ENCODE measurements at regions not wholly inside any gene's neighbourhood (a gene's known extent, or its start where the extent isn't known, plus 50 kb on each side); places are given as distances from the start of the nearest gene placed in this dataset.

GRCh38 chr13:32859707-32860292, 156.4 kb upstream of the KL start:
- H3K4me3 ChIP-seq = no peak overlapping the region
- no peak overlapping the region for H3K27ac ChIP-seq

- H3K4me3 ChIP-seq = no peak overlapping the region
- no peak overlapping the region for H3K27ac ChIP-seq
Observed at GRCh38 chr13:32861304-32861703, 154.9 kb upstream of the KL start.

DNA sequence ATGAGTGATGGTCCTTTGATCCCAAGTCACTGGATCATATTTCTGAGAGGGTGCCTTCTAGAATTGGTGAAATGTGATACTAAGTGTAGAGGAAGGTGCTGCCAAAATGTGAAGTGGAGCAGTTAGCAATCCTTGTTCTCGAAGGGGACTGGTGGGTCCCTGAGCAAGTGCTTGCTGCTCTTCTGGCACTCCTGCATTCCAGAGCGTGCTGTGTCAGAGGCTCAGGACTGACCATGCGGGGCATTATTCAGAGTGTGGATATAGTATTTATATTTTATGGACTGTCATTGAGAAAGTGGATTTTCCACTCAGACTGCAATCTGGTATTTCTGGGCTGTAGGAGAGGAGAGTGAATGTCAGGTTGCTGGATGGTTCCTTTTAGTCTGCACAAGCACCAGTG, 152.6 kb upstream of the KL start:
- H3K27ac ChIP-seq = no peak overlapping the region
- no peak overlapping the region for H3K4me3 ChIP-seq

DNA sequence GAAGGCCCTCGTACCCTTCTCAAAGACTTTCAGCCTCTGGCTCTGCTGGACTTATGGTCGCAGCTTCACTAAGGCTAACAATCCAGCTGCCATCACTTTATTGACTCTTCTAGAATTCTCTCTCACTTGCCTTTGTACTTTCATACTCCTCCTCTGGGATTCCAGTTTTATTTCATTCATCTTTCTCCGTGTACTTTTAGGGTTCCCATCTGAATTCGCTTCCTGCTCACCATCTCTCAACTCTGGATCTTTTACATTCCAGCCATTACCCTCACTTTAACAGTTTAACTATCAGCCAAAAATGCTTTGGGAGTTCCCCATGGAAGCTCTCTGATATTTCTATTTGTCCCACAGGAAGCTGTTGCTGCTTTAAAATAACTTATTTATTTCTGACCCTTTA, 149.3 kb upstream of the KL start:
- H3K27ac ChIP-seq = no peak overlapping the region
- H3K4me3 ChIP-seq = no peak overlapping the region

DNA sequence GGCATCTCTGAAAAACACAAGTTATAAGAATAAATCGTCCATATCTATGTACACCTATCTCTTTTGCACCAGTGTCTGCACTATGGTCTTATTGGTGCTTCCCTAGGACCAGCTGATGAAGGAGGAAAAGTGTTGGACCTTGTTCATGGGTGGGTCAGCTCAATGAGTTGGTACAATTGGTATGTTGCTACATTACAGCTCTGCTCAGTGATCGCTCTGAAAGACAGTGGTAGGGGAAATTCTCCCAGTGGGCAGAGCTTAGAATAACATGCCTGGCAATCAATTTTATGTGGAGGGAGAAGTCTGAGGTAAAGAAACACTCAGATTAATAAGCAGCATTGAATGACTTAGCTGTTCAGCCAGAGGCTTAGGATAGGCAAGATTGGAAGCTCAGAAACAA, 138.7 kb upstream of the KL start:
- Histone ChIP-seq H3K4me3 (no peak overlapping the region), H3K27ac (no peak overlapping the region)

GRCh38 chr13:32878163-32878562, 138.1 kb upstream of the KL start:
- no peak overlapping the region for H3K27ac ChIP-seq
- H3K4me3 ChIP-seq = no peak overlapping the region

- no peak overlapping the region for H3K27ac ChIP-seq
Observed at GRCh38 chr13:32880636-32881035, 135.6 kb upstream of the KL start.

DNA sequence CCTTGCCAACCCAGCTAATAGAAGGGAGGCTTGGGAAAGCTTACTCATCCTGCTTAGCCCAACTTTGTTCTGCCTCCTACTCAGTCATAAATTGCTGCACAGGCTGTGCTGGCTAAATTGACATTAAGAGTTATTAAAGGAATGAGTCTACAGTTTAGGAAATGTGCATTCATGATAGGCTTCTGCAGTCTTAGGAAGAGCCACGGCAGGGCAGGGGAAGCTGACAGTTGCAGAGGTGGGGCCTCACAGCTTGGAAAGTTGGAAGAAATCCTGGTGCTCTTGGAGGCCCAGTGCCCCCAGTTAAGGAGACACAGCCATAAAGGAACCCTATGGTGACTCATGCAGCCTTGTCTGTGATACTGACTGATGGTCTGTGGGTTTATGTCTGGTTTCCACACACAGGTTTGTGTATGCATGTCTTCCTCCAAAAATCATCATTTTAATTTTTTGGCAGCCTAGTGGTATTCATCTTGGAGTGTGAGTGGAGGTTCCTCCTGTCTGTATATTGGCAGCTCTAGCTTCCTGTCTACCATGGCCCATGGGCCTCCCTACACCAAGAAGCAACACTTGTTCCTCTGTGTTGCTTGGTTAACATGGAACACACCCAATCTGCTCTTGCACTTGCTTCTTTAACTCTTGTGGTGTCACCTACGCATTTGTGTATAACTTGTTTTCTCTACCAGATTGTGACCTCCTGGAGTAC, 135.0 kb upstream of the KL start:
- Histone ChIP-seq H3K27ac (no peak overlapping the region), H3K4me3 (no peak overlapping the region)

More at GRCh38 chr13:32880636-32881035, 135.6 kb upstream of the KL start:
- no peak overlapping the region for H3K4me3 ChIP-seq

DNA sequence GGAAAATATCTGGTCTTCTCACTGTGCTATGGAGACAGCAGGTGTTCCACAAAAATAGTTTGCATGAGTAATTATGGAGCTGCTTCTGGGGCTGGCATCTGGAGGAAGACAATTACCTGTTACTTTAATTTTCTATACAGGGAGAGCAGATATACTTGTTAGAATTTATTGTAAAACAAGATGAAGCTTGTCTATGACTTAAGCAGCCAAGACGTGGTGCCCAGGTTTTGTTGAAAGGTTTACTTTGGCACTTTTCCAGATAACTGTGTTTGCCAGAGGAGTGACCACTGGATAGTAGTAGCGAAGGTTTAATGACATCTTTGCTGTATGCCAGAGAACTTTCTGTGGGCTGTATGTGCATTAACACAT, 134.5 kb upstream of the KL start:
- Histone ChIP-seq H3K27ac (no peak overlapping the region), H3K4me3 (no peak overlapping the region)

GRCh38 chr13:32882691-32883090, 133.5 kb upstream of the KL start:
- Histone ChIP-seq H3K4me3 (no peak overlapping the region), H3K27ac (no peak overlapping the region)

DNA sequence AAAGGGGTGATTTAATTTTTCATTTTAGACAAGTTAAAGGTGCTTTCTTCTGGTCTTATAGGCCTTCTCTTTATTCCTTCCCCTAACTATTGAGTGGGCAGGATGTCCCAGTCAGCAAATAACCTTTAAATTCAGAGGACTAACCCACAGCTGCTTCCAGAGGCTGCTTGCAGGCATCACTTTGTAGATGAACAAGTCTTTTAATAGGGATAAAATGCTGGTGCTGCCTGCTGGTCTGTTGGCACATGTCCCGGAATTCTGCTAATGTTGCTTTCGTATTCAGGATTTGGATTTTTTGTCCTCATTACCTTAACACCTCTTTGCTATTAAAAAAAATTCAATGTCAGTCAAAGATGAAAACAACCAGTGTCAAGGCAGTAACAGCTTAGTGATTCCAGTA, 132.7 kb upstream of the KL start:
- no peak overlapping the region for H3K4me3 ChIP-seq
- no peak overlapping the region for H3K27ac ChIP-seq

- no peak overlapping the region for H3K4me3 ChIP-seq
- no peak overlapping the region for H3K27ac ChIP-seq
Observed at GRCh38 chr13:32887617-32888016, 128.6 kb upstream of the KL start.

GRCh38 chr13:32889986-32890565, 126.1 kb upstream of the KL start:
- Histone ChIP-seq H3K27ac (no peak overlapping the region), H3K4me3 (no peak overlapping the region)

- no peak overlapping the region for H3K4me3 ChIP-seq
- H3K27ac ChIP-seq = no peak overlapping the region
Observed at GRCh38 chr13:32893176-32893575, 123.0 kb upstream of the KL start.

- no peak overlapping the region for H3K4me3 ChIP-seq
- H3K27ac ChIP-seq = no peak overlapping the region
Observed at GRCh38 chr13:32894589-32895001, 121.6 kb upstream of the KL start.

GRCh38 chr13:32895296-32895695, 120.9 kb upstream of the KL start:
- Histone ChIP-seq H3K27ac (no peak overlapping the region), H3K4me3 (no peak overlapping the region)

- Histone ChIP-seq H3K4me3 (no peak overlapping the region), H3K27ac (no peak overlapping the region)
Observed at GRCh38 chr13:32897296-32897695, 118.9 kb upstream of the KL start.

- peak overlapping the region in 3 of 21 experiments; percentile 9 to 52 (median 36) for H3K27ac ChIP-seq
Observed at GRCh38 chr13:32902029-32902780, 114.0 kb upstream of the KL start.

GRCh38 chr13:32902874-32903273, 113.3 kb upstream of the KL start:
- Histone ChIP-seq H3K27ac (peak overlapping the region in 4 of 21 experiments; percentile 9 to 52 (median 36)), H3K4me3 (no peak overlapping the region)

More at GRCh38 chr13:32902029-32902780, 114.0 kb upstream of the KL start:
- H3K4me3 ChIP-seq = no peak overlapping the region

GRCh38 chr13:32903720-32904119, 112.5 kb upstream of the KL start:
- Histone ChIP-seq H3K4me3 (no peak overlapping the region), H3K27ac (no peak overlapping the region)

- Histone ChIP-seq H3K4me3 (no peak overlapping the region), H3K27ac (no peak overlapping the region)
Observed at GRCh38 chr13:32904266-32904665, 112.0 kb upstream of the KL start.

Measured in skin epidermis (tissue), 12 donors.